ENCODE measurements at regions not wholly inside any gene's neighbourhood (a gene's known extent, or its start where the extent isn't known, plus 50 kb on each side); places are given as distances from the start of the nearest gene placed in this dataset.

- Mint-ChIP-seq H3K4me3 (no peak overlapping the region), H3K27me3 (no peaks in the 10 kb centered on the region), H3K36me3 (ENCODE audit: low read depth) (no peaks in the 10 kb centered on the region), H3K27ac (no peak overlapping the region), H3K4me1 (ENCODE audit: low read depth) (no peaks in the 10 kb centered on the region), H3K9me3 (peaks cover 9% of the 10 kb centered on the region)
- intact Hi-C loops (cut with micrococcal nuclease), result no loop called here
Measured at GRCh38 chr9:73640971-73641370, 489.3 kb downstream of the ANXA1 start.

- intact Hi-C loops (cut with micrococcal nuclease), result no loop called here
- Mint-ChIP-seq H3K27me3 (no peaks in the 10 kb centered on the region), H3K4me3 (no peak overlapping the region)
Measured at GRCh38 chr9:73643379-73644013, 491.8 kb downstream of the ANXA1 start.

GRCh38 chr9:73647560-73647959 is 495.9 kb downstream of the ANXA1 start:
- Mint-ChIP-seq H3K27me3 (no peaks in the 10 kb centered on the region), H3K27ac (no peak overlapping the region), H3K4me3 (no peak overlapping the region), H3K36me3 (ENCODE audit: low read depth) (no peaks in the 10 kb centered on the region), H3K9me3 (peaks cover 32% of the 10 kb centered on the region), H3K4me1 (ENCODE audit: low read depth) (no peaks in the 10 kb centered on the region)
- intact Hi-C loops (cut with micrococcal nuclease), result no loop called here

More at GRCh38 chr9:73643379-73644013, 491.8 kb downstream of the ANXA1 start:
- H3K27ac Mint-ChIP-seq, result no peak overlapping the region
- no peaks in the 10 kb centered on the region for H3K36me3 Mint-ChIP-seq (ENCODE audit: low read depth)
- no peaks in the 10 kb centered on the region for H3K4me1 Mint-ChIP-seq (ENCODE audit: low read depth)
- peaks cover 18% of the 10 kb centered on the region for H3K9me3 Mint-ChIP-seq

GRCh38 chr9:73649552-73649951 is 497.9 kb downstream of the ANXA1 start:
- intact Hi-C loops (cut with micrococcal nuclease), result no loop called here
- Mint-ChIP-seq H3K27ac (no peak overlapping the region), H3K9me3 (peaks cover 32% of the 10 kb centered on the region), H3K27me3 (no peaks in the 10 kb centered on the region), H3K4me1 (ENCODE audit: low read depth) (no peaks in the 10 kb centered on the region), H3K4me3 (no peak overlapping the region), H3K36me3 (ENCODE audit: low read depth) (no peaks in the 10 kb centered on the region)

- H3K27me3 Mint-ChIP-seq, result no peaks in the 10 kb centered on the region
- no peaks in the 10 kb centered on the region for H3K36me3 Mint-ChIP-seq (ENCODE audit: low read depth)
- no peaks in the 10 kb centered on the region for H3K4me1 Mint-ChIP-seq (ENCODE audit: low read depth)
- no peaks in the 10 kb centered on the region for H3K9me3 Mint-ChIP-seq
- intact Hi-C loops (cut with micrococcal nuclease), result no loop called here
- H3K27ac Mint-ChIP-seq, result no peak overlapping the region
- H3K4me3 Mint-ChIP-seq, result no peak overlapping the region
Measured at GRCh38 chr9:73655363-73655762, 503.7 kb downstream of the ANXA1 start.

GRCh38 chr9:73655831-73656230 is 504.2 kb downstream of the ANXA1 start:
- H3K27me3 Mint-ChIP-seq, result no peaks in the 10 kb centered on the region
- no peaks in the 10 kb centered on the region for H3K4me1 Mint-ChIP-seq (ENCODE audit: low read depth)

GRCh38 chr9:73665253-73665652 is 513.6 kb downstream of the ANXA1 start:
- intact Hi-C loops (cut with micrococcal nuclease), result no loop called here
- Mint-ChIP-seq H3K27ac (no peak overlapping the region), H3K36me3 (ENCODE audit: low read depth) (no peaks in the 10 kb centered on the region), H3K9me3 (no peaks in the 10 kb centered on the region), H3K4me1 (ENCODE audit: low read depth) (no peaks in the 10 kb centered on the region), H3K4me3 (no peak overlapping the region), H3K27me3 (no peaks in the 10 kb centered on the region)

More at GRCh38 chr9:73655831-73656230, 504.2 kb downstream of the ANXA1 start:
- Mint-ChIP-seq H3K9me3 (no peaks in the 10 kb centered on the region), H3K4me3 (no peak overlapping the region), H3K27ac (no peak overlapping the region), H3K36me3 (ENCODE audit: low read depth) (no peaks in the 10 kb centered on the region)
- intact Hi-C loops (cut with micrococcal nuclease), result no loop called here

GRCh38 chr9:73667749-73668148 is 516.1 kb downstream of the ANXA1 start:
- H3K9me3 Mint-ChIP-seq, result no peaks in the 10 kb centered on the region
- intact Hi-C loops (cut with micrococcal nuclease), result no loop called here
- no peaks in the 10 kb centered on the region for H3K27me3 Mint-ChIP-seq
- no peak overlapping the region for H3K27ac Mint-ChIP-seq
- no peak overlapping the region for H3K4me3 Mint-ChIP-seq
- H3K36me3 Mint-ChIP-seq (ENCODE audit: low read depth), result no peaks in the 10 kb centered on the region
- no peaks in the 10 kb centered on the region for H3K4me1 Mint-ChIP-seq (ENCODE audit: low read depth)

GRCh38 chr9:73680831-73681230 is 529.2 kb downstream of the ANXA1 start:
- H3K4me1 Mint-ChIP-seq (ENCODE audit: low read depth), result no peaks in the 10 kb centered on the region
- H3K27ac Mint-ChIP-seq, result no peak overlapping the region
- no peaks in the 10 kb centered on the region for H3K36me3 Mint-ChIP-seq (ENCODE audit: low read depth)
- H3K27me3 Mint-ChIP-seq, result no peaks in the 10 kb centered on the region
- intact Hi-C loops (cut with micrococcal nuclease), result no loop called here
- no peak overlapping the region for H3K4me3 Mint-ChIP-seq
- H3K9me3 Mint-ChIP-seq, result no peaks in the 10 kb centered on the region

GRCh38 chr9:73682789-73683188 is 531.1 kb downstream of the ANXA1 start:
- no peaks in the 10 kb centered on the region for H3K27me3 Mint-ChIP-seq
- H3K36me3 Mint-ChIP-seq (ENCODE audit: low read depth), result no peaks in the 10 kb centered on the region
- H3K4me1 Mint-ChIP-seq (ENCODE audit: low read depth), result no peaks in the 10 kb centered on the region
- no peak overlapping the region for H3K4me3 Mint-ChIP-seq
- H3K9me3 Mint-ChIP-seq, result no peaks in the 10 kb centered on the region
- no peak overlapping the region for H3K27ac Mint-ChIP-seq
- intact Hi-C loops (cut with micrococcal nuclease), result no loop called here

GRCh38 chr9:73683862-73684591 is 532.4 kb downstream of the ANXA1 start:
- Mint-ChIP-seq H3K36me3 (ENCODE audit: low read depth) (no peaks in the 10 kb centered on the region), H3K27me3 (no peaks in the 10 kb centered on the region), H3K4me3 (no peak overlapping the region), H3K9me3 (no peaks in the 10 kb centered on the region), H3K27ac (no peak overlapping the region), H3K4me1 (ENCODE audit: low read depth) (no peaks in the 10 kb centered on the region)
- intact Hi-C loops (cut with micrococcal nuclease), result no loop called here

- no peak overlapping the region for H3K27ac Mint-ChIP-seq
- H3K36me3 Mint-ChIP-seq (ENCODE audit: low read depth), result no peaks in the 10 kb centered on the region
- intact Hi-C loops (cut with micrococcal nuclease), result no loop called here
- H3K4me1 Mint-ChIP-seq (ENCODE audit: low read depth), result no peaks in the 10 kb centered on the region
- H3K4me3 Mint-ChIP-seq, result no peak overlapping the region
- no peaks in the 10 kb centered on the region for H3K9me3 Mint-ChIP-seq
- no peaks in the 10 kb centered on the region for H3K27me3 Mint-ChIP-seq
Measured at GRCh38 chr9:73684601-73685000, 532.9 kb downstream of the ANXA1 start.

GRCh38 chr9:73685786-73686185 is 534.1 kb downstream of the ANXA1 start:
- intact Hi-C loops (cut with micrococcal nuclease), result no loop called here
- Mint-ChIP-seq H3K9me3 (no peaks in the 10 kb centered on the region), H3K27ac (no peak overlapping the region), H3K4me1 (ENCODE audit: low read depth) (no peaks in the 10 kb centered on the region), H3K4me3 (no peak overlapping the region), H3K36me3 (ENCODE audit: low read depth) (no peaks in the 10 kb centered on the region), H3K27me3 (no peaks in the 10 kb centered on the region)

GRCh38 chr9:73689051-73689870 is 537.6 kb downstream of the ANXA1 start:
- no peak overlapping the region for H3K27ac Mint-ChIP-seq
- no peaks in the 10 kb centered on the region for H3K9me3 Mint-ChIP-seq
- H3K36me3 Mint-ChIP-seq (ENCODE audit: low read depth), result no peaks in the 10 kb centered on the region
- no peak overlapping the region for H3K4me3 Mint-ChIP-seq
- H3K27me3 Mint-ChIP-seq, result no peaks in the 10 kb centered on the region
- H3K4me1 Mint-ChIP-seq (ENCODE audit: low read depth), result no peaks in the 10 kb centered on the region
- intact Hi-C loops (cut with micrococcal nuclease), result no loop called here
